DOHH2 (cell line): ENCODE measurements at regions not wholly inside any gene's neighbourhood (a gene's known extent, or its start where the extent isn't known, plus 50 kb on each side); places are given as distances from the start of the nearest gene placed in this dataset.

Experiments used
- EZH2phosphoT487 ChIP-seq: fragments of 200-600 bp; sonication (generic); IDR thresholded peaks from 2 replicates; pipeline ENCODE4 v1.6.1; 2017; ENCODE audit warnings: borderline replicate concordance, mild to moderate bottlenecking, antibody characterized with exemption, low read length, moderate library complexity, mixed read lengths
- TF ChIP-seq, protein P1 (sequence below): fragments of 200-600 bp; sonication (generic); IDR thresholded peaks from one replicate; pipeline ENCODE4 v1.5.1; 2014; ENCODE audit warnings: antibody characterized with exemption, mild to moderate bottlenecking, low read depth, low read length; ENCODE audit not compliant: poor library complexity, severe bottlenecking

DNA sequence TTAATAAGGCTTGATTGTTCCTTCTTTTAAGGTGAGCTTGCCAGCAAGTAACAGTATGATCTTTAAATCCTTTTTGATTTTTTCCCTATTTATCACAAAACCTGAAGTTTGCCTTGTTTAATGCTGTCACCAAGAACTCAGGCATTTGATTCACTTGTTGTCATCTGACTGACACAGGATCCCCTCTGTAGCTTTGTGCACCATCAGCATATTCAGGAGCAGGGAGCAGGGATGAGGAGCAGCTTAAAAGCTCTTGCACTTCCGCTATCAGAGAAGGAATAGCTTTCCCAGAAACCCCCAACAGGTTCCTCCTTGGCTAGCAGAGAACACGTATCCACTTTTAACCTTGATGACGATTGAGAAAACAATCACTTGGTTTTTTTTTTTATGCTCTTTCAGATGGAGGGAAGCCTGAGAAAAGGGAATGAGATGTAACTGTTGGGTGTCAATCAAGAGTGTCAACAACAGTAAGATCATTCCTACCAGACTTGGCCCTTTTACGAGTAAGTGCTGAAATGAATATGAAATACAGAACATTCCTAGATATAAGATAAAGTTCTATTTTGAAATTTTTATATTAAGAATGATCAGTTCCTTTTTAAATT, 433.1 kb upstream of the CDH18 start:
- TF ChIP-seq, protein P1, sequence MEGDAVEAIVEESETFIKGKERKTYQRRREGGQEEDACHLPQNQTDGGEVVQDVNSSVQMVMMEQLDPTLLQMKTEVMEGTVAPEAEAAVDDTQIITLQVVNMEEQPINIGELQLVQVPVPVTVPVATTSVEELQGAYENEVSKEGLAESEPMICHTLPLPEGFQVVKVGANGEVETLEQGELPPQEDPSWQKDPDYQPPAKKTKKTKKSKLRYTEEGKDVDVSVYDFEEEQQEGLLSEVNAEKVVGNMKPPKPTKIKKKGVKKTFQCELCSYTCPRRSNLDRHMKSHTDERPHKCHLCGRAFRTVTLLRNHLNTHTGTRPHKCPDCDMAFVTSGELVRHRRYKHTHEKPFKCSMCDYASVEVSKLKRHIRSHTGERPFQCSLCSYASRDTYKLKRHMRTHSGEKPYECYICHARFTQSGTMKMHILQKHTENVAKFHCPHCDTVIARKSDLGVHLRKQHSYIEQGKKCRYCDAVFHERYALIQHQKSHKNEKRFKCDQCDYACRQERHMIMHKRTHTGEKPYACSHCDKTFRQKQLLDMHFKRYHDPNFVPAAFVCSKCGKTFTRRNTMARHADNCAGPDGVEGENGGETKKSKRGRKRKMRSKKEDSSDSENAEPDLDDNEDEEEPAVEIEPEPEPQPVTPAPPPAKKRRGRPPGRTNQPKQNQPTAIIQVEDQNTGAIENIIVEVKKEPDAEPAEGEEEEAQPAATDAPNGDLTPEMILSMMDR: no peak
- TF ChIP-seq EZH2phosphoT487: no peak
